ENCODE measurements at regions not wholly inside any gene's neighbourhood (a gene's known extent, or its start where the extent isn't known, plus 50 kb on each side); places are given as distances from the start of the nearest gene placed in this dataset.

GRCh38 chr4:170651786-170652185 is 562.0 kb upstream of the AADAT start:
- TF ChIP-seq, protein P1, sequence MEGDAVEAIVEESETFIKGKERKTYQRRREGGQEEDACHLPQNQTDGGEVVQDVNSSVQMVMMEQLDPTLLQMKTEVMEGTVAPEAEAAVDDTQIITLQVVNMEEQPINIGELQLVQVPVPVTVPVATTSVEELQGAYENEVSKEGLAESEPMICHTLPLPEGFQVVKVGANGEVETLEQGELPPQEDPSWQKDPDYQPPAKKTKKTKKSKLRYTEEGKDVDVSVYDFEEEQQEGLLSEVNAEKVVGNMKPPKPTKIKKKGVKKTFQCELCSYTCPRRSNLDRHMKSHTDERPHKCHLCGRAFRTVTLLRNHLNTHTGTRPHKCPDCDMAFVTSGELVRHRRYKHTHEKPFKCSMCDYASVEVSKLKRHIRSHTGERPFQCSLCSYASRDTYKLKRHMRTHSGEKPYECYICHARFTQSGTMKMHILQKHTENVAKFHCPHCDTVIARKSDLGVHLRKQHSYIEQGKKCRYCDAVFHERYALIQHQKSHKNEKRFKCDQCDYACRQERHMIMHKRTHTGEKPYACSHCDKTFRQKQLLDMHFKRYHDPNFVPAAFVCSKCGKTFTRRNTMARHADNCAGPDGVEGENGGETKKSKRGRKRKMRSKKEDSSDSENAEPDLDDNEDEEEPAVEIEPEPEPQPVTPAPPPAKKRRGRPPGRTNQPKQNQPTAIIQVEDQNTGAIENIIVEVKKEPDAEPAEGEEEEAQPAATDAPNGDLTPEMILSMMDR (IDR thresholded peaks at IDR 0.05), result no peak
- TF ChIP-seq EZH2 (IDR thresholded peaks at IDR 0.05; ENCODE audit: borderline replicate concordance, insufficient read depth, low read depth, low read length, poor library complexity, severe bottlenecking), result no peak
